HCT116 (cell line): ENCODE measurements at regions not wholly inside any gene's neighbourhood (a gene's known extent, or its start where the extent isn't known, plus 50 kb on each side); places are given as distances from the start of the nearest gene placed in this dataset.

Source experiments
- ATAC-seq: fragments of 200-7000 bp; cut with Tn5 transposase; 2 replicates; pipeline ENCODE4 v1.9.1; 2020; ENCODE audit warnings: mild to moderate bottlenecking, moderate library complexity
- BruUV-seq: library from RNA; stranded (reverse); fragments of 400-500 nt; replicated peaks from 2 replicates; lab custom pipeline; 2021; lab: Mats Ljungman, UMichigan
- CTCF ChIA-PET: fragments of 300-600 bp; sonication (Branson Sonifier 250); formaldehyde crosslinking; loops from one replicate; lab custom pipeline; 2021; ENCODE audit warnings: antibody characterized with exemption; lab: Charles Lee
- POLR2A ChIA-PET: fragments of 300-600, 350-600 bp; sonication (Branson Sonifier 250); formaldehyde crosslinking; loops from one replicate; lab custom pipeline; 2021; ENCODE audit warnings: antibody characterized with exemption; lab: Charles Lee
- RAD21 ChIA-PET, 2 experiments: fragments of 300-600 bp; sonication (Branson Sonifier 250); formaldehyde crosslinking; loops; one replicate each; lab custom pipeline; 2023; ENCODE audit warnings: low total read pairs in 2 of 2; ENCODE audit not compliant: uncharacterized antibody in 2 of 2, unreplicated experiment in 2 of 2, low non-redundant PET in 1 of 2; lab: Charles Lee
- DNase-seq: peaks from one replicate; pipeline ENCODE4 v3.0.0-alpha.2; 2010; ENCODE audit warnings: low read depth, low spot score
- H2AFZ ChIP-seq: fragments of 200-600 bp; shearing (Covaris generic), sonication (generic); 2 replicates; pipeline ENCODE4 v1.6.1; 2017; ENCODE audit warnings: low read depth, mixed run types, mixed read lengths, antibody characterized with exemption, low read length; ENCODE audit not compliant: poor library complexity, severe bottlenecking
- H3K27ac ChIP-seq: 2 replicates; pipeline ENCODE4 v1.5.1; 2012; ENCODE audit warnings: low read depth, low read length
- H3K27me3 ChIP-seq: fragments of 200-600 bp; sonication (generic); 2 replicates; pipeline ENCODE4 v1.6.1; 2016; ENCODE audit warnings: mixed run types, low read length, mixed read lengths; ENCODE audit not compliant: insufficient read depth
- H3K36me3 ChIP-seq, 2 experiments: fragments of 200-500 bp in 1 of 2; fragments of 200-600 bp in 1 of 2; sonication (Bioruptor generic) in 1 of 2; sonication (generic) in 1 of 2; 2 replicates each; pipeline versions ENCODE4 v1.5.1 to v1.6.1; 2014 to 2016; ENCODE audit warnings: low read length in 2 of 2, inconsistent platforms in 1 of 2, mixed read lengths in 1 of 2, mixed run types in 1 of 2; ENCODE audit not compliant: insufficient read depth in 2 of 2, control insufficient read depth in 1 of 2
- H3K4me1 ChIP-seq, 2 experiments: fragments of 200-600 bp in 1 of 2; sonication (generic) in 1 of 2; 2 replicates each; pipeline versions ENCODE4 v1.5.1 to v1.6.1; 2012 to 2017; ENCODE audit warnings: low read length in 2 of 2, inconsistent platforms in 1 of 2, mild to moderate bottlenecking in 1 of 2, mixed read lengths in 1 of 2, mixed run types in 1 of 2, moderate library complexity in 1 of 2; ENCODE audit not compliant: insufficient read depth in 2 of 2, control insufficient read depth in 1 of 2
- H3K4me2 ChIP-seq: fragments of 200-600 bp; sonication (generic); 2 replicates; pipeline ENCODE4 v1.6.1; 2017; ENCODE audit warnings: mixed run types, low read length, mixed read lengths
- H3K4me3 ChIP-seq, 2 experiments: fragments of 200-600 bp in 1 of 2; sonication (generic) in 1 of 2; replicated peaks in 1 of 2; 2 replicates each; pipeline ENCODE4 v1.5.1; 2011 to 2016; ENCODE audit warnings: low read length in 2 of 2, control low read depth in 1 of 2, low read depth in 1 of 2, mild to moderate bottlenecking in 1 of 2, mixed read lengths in 1 of 2, mixed run types in 1 of 2
- H3K79me2 ChIP-seq: fragments of 200-600 bp; sonication (generic); 2 replicates; pipeline ENCODE4 v1.6.1; 2017; ENCODE audit warnings: mild to moderate bottlenecking, mixed run types, low read length, moderate library complexity, mixed read lengths; ENCODE audit not compliant: insufficient read depth
- H3K9ac ChIP-seq: fragments of 200-600 bp; sonication (generic); 2 replicates; pipeline ENCODE4 v1.6.1; 2016; ENCODE audit warnings: low read length, mixed read lengths
- H3K9me2 ChIP-seq: fragments of 200-600 bp; sonication (generic), shearing (Covaris generic); 2 replicates; pipeline ENCODE4 v1.6.1; 2017; ENCODE audit warnings: mixed run types, mild to moderate bottlenecking, moderate library complexity; ENCODE audit not compliant: insufficient read depth
- H3K9me3 ChIP-seq, 2 experiments: fragments of 200-500 bp in 1 of 2; fragments of 200-600 bp in 1 of 2; sonication (Bioruptor generic) in 1 of 2; sonication (generic) in 1 of 2; 2 replicates each; pipeline ENCODE4 v1.6.1; 2014 to 2017; ENCODE audit warnings: low read length in 2 of 2, mixed read lengths in 2 of 2, inconsistent platforms in 1 of 2, low read depth in 1 of 2, mild to moderate bottlenecking in 1 of 2, mixed run types in 1 of 2, moderate library complexity in 1 of 2; ENCODE audit not compliant: control insufficient read depth in 1 of 2, insufficient read depth in 1 of 2
- H4K20me1 ChIP-seq: fragments of 200-600 bp; sonication (generic), shearing (Covaris generic); 2 replicates; pipeline ENCODE4 v1.6.1; 2017; ENCODE audit warnings: mixed run types, mild to moderate bottlenecking, moderate library complexity; ENCODE audit not compliant: insufficient read depth
- CBX3 ChIP-seq: IDR thresholded peaks from 2 replicates; pipeline ENCODE4 v1.6.1; 2012; ENCODE audit warnings: low read depth
- CEBPB ChIP-seq: IDR thresholded peaks from 2 replicates; pipeline ENCODE4 v1.6.1; 2012; ENCODE audit warnings: low read depth
- EGR1 ChIP-seq: IDR thresholded peaks from 2 replicates; pipeline ENCODE4 v1.6.1; 2012; ENCODE audit warnings: low read depth
- EZH2 ChIP-seq: fragments of 200-600 bp; sonication (generic); IDR thresholded peaks from 2 replicates; pipeline ENCODE4 v1.6.1; 2017; ENCODE audit warnings: antibody characterized with exemption, mixed run types
- FOSL1 ChIP-seq: IDR thresholded peaks from 2 replicates; pipeline ENCODE4 v1.6.1; 2012; ENCODE audit warnings: low read depth
- POLR2AphosphoS5 ChIP-seq: IDR thresholded peaks from 2 replicates; pipeline ENCODE4 v1.6.1; 2011; ENCODE audit warnings: mild to moderate bottlenecking, low read depth, low read length, moderate library complexity
- RAD21 ChIP-seq: IDR thresholded peaks from 2 replicates; pipeline ENCODE4 v1.6.1; 2012; ENCODE audit warnings: low read depth, mild to moderate bottlenecking
- SP1 ChIP-seq: IDR thresholded peaks from 2 replicates; pipeline ENCODE4 v1.6.1; 2012; ENCODE audit warnings: low read depth
- TCF7L2 ChIP-seq: IDR thresholded peaks from 2 replicates; pipeline ENCODE4 v1.7.0; 2011; ENCODE audit warnings: borderline replicate concordance, inconsistent platforms; ENCODE audit not compliant: insufficient read depth, insufficient read length; ENCODE audit errors: extremely low read depth
- ZBTB33 ChIP-seq: IDR thresholded peaks from 2 replicates; pipeline ENCODE4 v1.6.1; 2011; ENCODE audit warnings: mild to moderate bottlenecking, low read length, moderate library complexity; ENCODE audit not compliant: insufficient replicate concordance; ENCODE audit errors: extremely low read depth
- ZNF274 ChIP-seq: fragments of 200-500 bp; sonication (Bioruptor generic); IDR thresholded peaks from 2 replicates; pipeline ENCODE4 v1.6.1; 2014; ENCODE audit warnings: mild to moderate bottlenecking, low read depth, low read length, inconsistent platforms
- intact Hi-C: fragments of 100-400 bp; cut with micrococcal nuclease; formaldehyde crosslinking; loops from 2 replicates; pipeline ENCODE4 v1.10.0; 2022

- Histone ChIP-seq H4K20me1 (no peaks in the 10 kb centered on the region), H3K9ac (no peak overlapping the region), H3K79me2 (no peaks in the 10 kb centered on the region), H3K4me3 (no peak overlapping the region), H3K27me3 (no peaks in the 10 kb centered on the region), H3K9me3 (no peaks in the 10 kb centered on the region), H3K4me2 (no peak overlapping the region), H3K27ac (no peak overlapping the region), H3K9me2 (no peaks in the 10 kb centered on the region), H3K36me3 (no peaks in the 10 kb centered on the region), H2AFZ (no peak overlapping the region), H3K4me1 (no peaks in the 10 kb centered on the region)
- TF ChIP-seq CEBPB (no peak), EGR1 (no peak)
- POLR2A ChIA-PET, result no interaction called here
- no peak for DNase-seq
- CTCF ChIA-PET, result no interaction called here
- RAD21 ChIA-PET, result no interaction called here
- BruUV-seq, result no TSS peak
- no peak for ATAC-seq
- intact Hi-C loops, result no loop called here
These were observed 200.1 kb upstream of the NRXN1 start for GRCh38 chr2:51232027-51232426.

GRCh38 chr2:51231071-51231470, 199.1 kb upstream of the NRXN1 start:
- H3K27me3 ChIP-seq, result no peaks in the 10 kb centered on the region
- TF ChIP-seq SP1, result no peak
- TF ChIP-seq ZNF274, result no peak
- no peak for TF ChIP-seq CBX3
- no peak for TF ChIP-seq POLR2AphosphoS5
- TF ChIP-seq CEBPB, result no peak
- TF ChIP-seq TCF7L2, result no peak
- no peak for TF ChIP-seq ZBTB33
- no peak for TF ChIP-seq RAD21
- TF ChIP-seq EZH2, result no peak
- no peak for TF ChIP-seq FOSL1
- POLR2A ChIA-PET, result no interaction called here

More at GRCh38 chr2:51231071-51231470, 199.1 kb upstream of the NRXN1 start:
- no TSS peak for BruUV-seq
- intact Hi-C loops, result no loop called here
- Histone ChIP-seq H3K9me3 (no peaks in the 10 kb centered on the region), H3K36me3 (no peaks in the 10 kb centered on the region), H3K4me1 (no peaks in the 10 kb centered on the region), H3K9me2 (no peaks in the 10 kb centered on the region), H3K27ac (no peak overlapping the region), H3K9ac (no peak overlapping the region), H3K4me3 (no peak overlapping the region), H3K79me2 (no peaks in the 10 kb centered on the region), H3K4me2 (no peak overlapping the region), H4K20me1 (no peaks in the 10 kb centered on the region), H2AFZ (no peak overlapping the region)
- DNase-seq (no peak), ATAC-seq (no peak)
- ChIA-PET CTCF (no interaction called here), RAD21 (no interaction called here)
